ENCODE measurements at regions not wholly inside any gene's neighbourhood (a gene's known extent, or its start where the extent isn't known, plus 50 kb on each side); places are given as distances from the start of the nearest gene placed in this dataset.

- Histone ChIP-seq H3K36me3 (no peaks in the 10 kb centered on the region), H3K9me3 (no peaks in the 10 kb centered on the region), H3K4me1 (peaks cover 15 to 63% (median 54%) of the 10 kb centered on the region in 4 donors), H3K27me3 (no peaks in the 10 kb centered on the region), H3K4me3 (no peak overlapping the region), H3K27ac (no peak overlapping the region)
- WGBS, 5 donors = 87 to 92% (median 87%) methylated on average over 20 to 21 of the region's 21 CpGs
- intact Hi-C loops (cut with DNase I; ENCODE audit: low total_unique reads) = no loop called here
- TF ChIP-seq, protein P1, sequence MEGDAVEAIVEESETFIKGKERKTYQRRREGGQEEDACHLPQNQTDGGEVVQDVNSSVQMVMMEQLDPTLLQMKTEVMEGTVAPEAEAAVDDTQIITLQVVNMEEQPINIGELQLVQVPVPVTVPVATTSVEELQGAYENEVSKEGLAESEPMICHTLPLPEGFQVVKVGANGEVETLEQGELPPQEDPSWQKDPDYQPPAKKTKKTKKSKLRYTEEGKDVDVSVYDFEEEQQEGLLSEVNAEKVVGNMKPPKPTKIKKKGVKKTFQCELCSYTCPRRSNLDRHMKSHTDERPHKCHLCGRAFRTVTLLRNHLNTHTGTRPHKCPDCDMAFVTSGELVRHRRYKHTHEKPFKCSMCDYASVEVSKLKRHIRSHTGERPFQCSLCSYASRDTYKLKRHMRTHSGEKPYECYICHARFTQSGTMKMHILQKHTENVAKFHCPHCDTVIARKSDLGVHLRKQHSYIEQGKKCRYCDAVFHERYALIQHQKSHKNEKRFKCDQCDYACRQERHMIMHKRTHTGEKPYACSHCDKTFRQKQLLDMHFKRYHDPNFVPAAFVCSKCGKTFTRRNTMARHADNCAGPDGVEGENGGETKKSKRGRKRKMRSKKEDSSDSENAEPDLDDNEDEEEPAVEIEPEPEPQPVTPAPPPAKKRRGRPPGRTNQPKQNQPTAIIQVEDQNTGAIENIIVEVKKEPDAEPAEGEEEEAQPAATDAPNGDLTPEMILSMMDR (IDR thresholded peaks at IDR 0.05) = no peak
- no peak for TF ChIP-seq POLR2A (IDR thresholded peaks at IDR 0.05)
- no peak for TF ChIP-seq POLR2AphosphoS5 (IDR thresholded peaks at IDR 0.05)
- no peak for TF ChIP-seq EP300 (IDR thresholded peaks at IDR 0.05)
- DNase-seq = no peak
Measured at GRCh38 chr16:85289760-85290625, 177.7 kb upstream of the CIBAR2 start.

GRCh38 chr16:85290626-85291301, 178.5 kb upstream of the CIBAR2 start:
- Histone ChIP-seq H3K4me3 (no peak overlapping the region), H3K9me3 (no peaks in the 10 kb centered on the region), H3K27ac (peak overlapping the region in 4 of 5 donors; percentile 35 to 51 (median 42)), H3K36me3 (no peaks in the 10 kb centered on the region), H3K4me1 (peaks cover 15 to 62% (median 53%) of the 10 kb centered on the region in 4 donors), H3K27me3 (no peaks in the 10 kb centered on the region)
- intact Hi-C loops (cut with DNase I; ENCODE audit: low total_unique reads) = no loop called here
- TF ChIP-seq, protein P1 (IDR thresholded peaks at IDR 0.05) = no peak
- TF ChIP-seq POLR2A (IDR thresholded peaks at IDR 0.05) (no peak), EP300 (IDR thresholded peaks at IDR 0.05) (no peak), POLR2AphosphoS5 (IDR thresholded peaks at IDR 0.05) (no peak)
- no peak for DNase-seq
- 66 to 81% (median 74%) methylated on average over 10 to 12 of the region's 12 CpGs for WGBS, 5 donors

- TF ChIP-seq POLR2AphosphoS5 (IDR thresholded peaks at IDR 0.05) (no peak), POLR2A (IDR thresholded peaks at IDR 0.05) (no peak), EP300 (IDR thresholded peaks at IDR 0.05) (no peak)
- TF ChIP-seq, protein P1 (IDR thresholded peaks at IDR 0.05) = no peak
- WGBS, 5 donors = 26 to 53% (median 32%) methylated on average over 22 to 26 of the region's 26 CpGs
- intact Hi-C loops (cut with DNase I; ENCODE audit: low total_unique reads) = no loop called here
Measured at GRCh38 chr16:85291302-85292148, 179.3 kb upstream of the CIBAR2 start.

GRCh38 chr16:85293458-85293857, 181.2 kb upstream of the CIBAR2 start:
- 91 to 98% (median 96%) methylated on average over 13 of the region's 13 CpGs for WGBS, 5 donors
- no peaks in the 10 kb centered on the region for H3K36me3 ChIP-seq

More at GRCh38 chr16:85291302-85292148, 179.3 kb upstream of the CIBAR2 start:
- Histone ChIP-seq H3K9me3 (no peaks in the 10 kb centered on the region), H3K4me3 (no peak overlapping the region), H3K27me3 (no peaks in the 10 kb centered on the region), H3K27ac (peak overlapping the region; percentile 16 to 51 (median 37)), H3K4me1 (peaks cover 15 to 55% (median 48%) of the 10 kb centered on the region in 4 donors), H3K36me3 (no peaks in the 10 kb centered on the region)
- peak; percentile 66 to 84 for DNase-seq

More at GRCh38 chr16:85293458-85293857, 181.2 kb upstream of the CIBAR2 start:
- no peak overlapping the region for H3K27ac ChIP-seq
- peaks cover 15 to 46% (median 45%) of the 10 kb centered on the region in 4 donors for H3K4me1 ChIP-seq
- no peaks in the 10 kb centered on the region for H3K9me3 ChIP-seq
- no peak overlapping the region for H3K4me3 ChIP-seq
- H3K27me3 ChIP-seq = no peaks in the 10 kb centered on the region
- intact Hi-C loops (cut with DNase I; ENCODE audit: low total_unique reads) = no loop called here
- no peak for DNase-seq
- TF ChIP-seq, protein P1 (IDR thresholded peaks at IDR 0.05) = no peak
- no peak for TF ChIP-seq EP300 (IDR thresholded peaks at IDR 0.05)
- no peak for TF ChIP-seq POLR2AphosphoS5 (IDR thresholded peaks at IDR 0.05)
